GM12801 (cell line): ENCODE measurements at regions not wholly inside any gene's neighbourhood (a gene's known extent, or its start where the extent isn't known, plus 50 kb on each side); places are given as distances from the start of the nearest gene placed in this dataset.

Source experiments
- CTCF ChIP-seq: IDR thresholded peaks from one replicate; pipeline ENCODE4 v1.5.1; 2011; ENCODE audit warnings: control low read depth; ENCODE audit not compliant: insufficient read length; ENCODE audit errors: extremely low read depth

- TF ChIP-seq CTCF = no peak
Observed at GRCh38 chr10:28135258-28135657, 136.4 kb upstream of the ODAD2 start.

DNA sequence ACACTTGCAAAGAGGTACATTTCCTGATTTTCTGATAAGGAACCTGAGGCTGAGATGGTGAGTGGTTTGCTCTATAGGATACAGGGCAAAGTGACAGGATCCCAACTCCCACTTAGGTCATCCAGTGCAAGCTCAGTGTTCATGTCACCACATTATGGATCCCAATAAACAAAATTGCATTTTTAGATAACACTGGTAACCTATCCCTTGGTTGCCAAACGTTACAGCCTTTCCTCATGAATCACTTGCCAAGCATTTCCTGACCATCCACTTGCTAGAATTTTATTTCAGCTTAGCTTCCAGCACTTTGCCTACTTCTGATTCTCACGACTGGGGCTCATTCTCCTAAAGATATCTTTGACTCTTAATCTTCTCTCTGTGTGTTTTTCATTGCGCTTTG is 131.4 kb upstream of the ODAD2 start:
- TF ChIP-seq CTCF = no peak

- TF ChIP-seq CTCF = no peak
Observed at GRCh38 chr10:28127881-28128280, 129.0 kb upstream of the ODAD2 start.

- TF ChIP-seq CTCF = no peak
Observed at GRCh38 chr10:28125701-28126100, 126.8 kb upstream of the ODAD2 start.

DNA sequence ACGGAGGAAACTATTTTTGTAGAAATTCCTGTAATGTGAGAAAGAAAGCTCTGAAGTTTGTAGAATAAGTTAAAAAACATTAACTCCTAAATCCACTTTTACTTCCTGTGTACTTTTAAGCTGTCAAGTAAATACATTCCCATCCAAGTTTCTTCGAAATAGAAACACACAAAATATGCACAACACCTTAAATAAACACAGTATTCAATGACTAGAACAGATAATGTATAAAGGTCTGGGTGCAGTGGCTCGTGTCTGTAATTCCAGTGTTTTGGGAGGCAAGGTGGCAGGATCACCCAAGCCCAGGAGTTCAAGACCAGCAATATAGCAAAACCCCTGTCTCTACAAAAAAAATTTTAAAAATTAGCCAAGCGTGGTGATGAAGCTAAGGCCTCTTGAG is 121.9 kb upstream of the ODAD2 start:
- TF ChIP-seq CTCF = no peak

DNA sequence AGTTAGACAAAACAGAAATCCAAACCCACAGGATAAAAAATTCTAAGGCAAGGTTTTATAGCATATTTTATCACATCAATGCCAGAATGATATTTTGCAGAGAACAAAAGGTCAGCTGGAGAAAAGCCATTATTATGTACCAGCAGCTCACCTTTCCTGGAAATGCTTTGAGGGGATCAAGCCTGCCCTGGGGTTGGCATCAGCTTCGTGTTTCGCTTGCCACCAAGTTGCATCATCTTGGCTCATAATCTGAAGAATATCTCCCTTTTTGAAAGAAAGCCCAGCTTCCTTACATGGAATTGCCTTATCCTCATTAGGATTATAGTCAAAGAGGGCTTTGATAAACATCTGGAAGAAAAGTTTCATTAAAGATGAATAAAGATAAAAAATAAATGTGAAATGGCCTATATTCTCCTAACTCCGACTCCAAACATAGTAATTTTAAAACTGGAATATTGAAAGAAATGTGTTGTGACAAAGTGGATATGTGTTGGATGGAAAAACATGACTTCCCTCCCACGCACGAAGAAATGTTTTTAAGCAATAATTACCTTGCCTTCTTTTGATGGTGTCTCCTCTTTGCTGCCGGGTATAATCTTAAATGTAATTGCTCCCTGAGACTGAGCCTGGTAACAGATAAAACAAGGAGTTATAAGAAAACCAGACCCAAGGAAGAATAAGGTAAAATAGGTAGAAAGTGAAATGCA is 121.3 kb upstream of the ODAD2 start:
- TF ChIP-seq CTCF = no peak

GRCh38 chr10:28118985-28119628 is 120.2 kb upstream of the ODAD2 start:
- TF ChIP-seq CTCF = no peak
